ENCODE measurements at regions not wholly inside any gene's neighbourhood (a gene's known extent, or its start where the extent isn't known, plus 50 kb on each side); places are given as distances from the start of the nearest gene placed in this dataset.
"Not testable (repeated sequence)": the region's sequence is repeated elsewhere in the genome, so short reads cannot be mapped to it uniquely, and the experiment has no call there.

- TF ChIP-seq POLR2A (IDR thresholded peaks at IDR 0.05); POLR2AphosphoS5 (IDR thresholded peaks at IDR 0.05; ENCODE audit: insufficient read depth in 1 of 2, low read depth in 1 of 2): not testable (repeated sequence)
- TF ChIP-seq, protein P1, sequence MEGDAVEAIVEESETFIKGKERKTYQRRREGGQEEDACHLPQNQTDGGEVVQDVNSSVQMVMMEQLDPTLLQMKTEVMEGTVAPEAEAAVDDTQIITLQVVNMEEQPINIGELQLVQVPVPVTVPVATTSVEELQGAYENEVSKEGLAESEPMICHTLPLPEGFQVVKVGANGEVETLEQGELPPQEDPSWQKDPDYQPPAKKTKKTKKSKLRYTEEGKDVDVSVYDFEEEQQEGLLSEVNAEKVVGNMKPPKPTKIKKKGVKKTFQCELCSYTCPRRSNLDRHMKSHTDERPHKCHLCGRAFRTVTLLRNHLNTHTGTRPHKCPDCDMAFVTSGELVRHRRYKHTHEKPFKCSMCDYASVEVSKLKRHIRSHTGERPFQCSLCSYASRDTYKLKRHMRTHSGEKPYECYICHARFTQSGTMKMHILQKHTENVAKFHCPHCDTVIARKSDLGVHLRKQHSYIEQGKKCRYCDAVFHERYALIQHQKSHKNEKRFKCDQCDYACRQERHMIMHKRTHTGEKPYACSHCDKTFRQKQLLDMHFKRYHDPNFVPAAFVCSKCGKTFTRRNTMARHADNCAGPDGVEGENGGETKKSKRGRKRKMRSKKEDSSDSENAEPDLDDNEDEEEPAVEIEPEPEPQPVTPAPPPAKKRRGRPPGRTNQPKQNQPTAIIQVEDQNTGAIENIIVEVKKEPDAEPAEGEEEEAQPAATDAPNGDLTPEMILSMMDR (IDR thresholded peaks at IDR 0.05), result not testable (repeated sequence)
Observed at GRCh38 chr4:189722324-189723003, 218.2 kb upstream of the FRG1 start.
